CD14-positive monocyte (primary cell): ENCODE measurements at regions not wholly inside any gene's neighbourhood (a gene's known extent, or its start where the extent isn't known, plus 50 kb on each side); places are given as distances from the start of the nearest gene placed in this dataset.

ENCODE experiments used
- DNase-seq, 3 donors: peaks; one replicate each; pipeline ENCODE4 v3.0.0-alpha.2; 2011 to 2022
- H2AFZ ChIP-seq: 2 replicates; pipeline ENCODE4 v1.6.0; 2012; ENCODE audit warnings: mild to moderate bottlenecking, low read depth, low read length, inconsistent platforms; ENCODE audit not compliant: insufficient read depth, poor library complexity, severe bottlenecking
- H3K27ac ChIP-seq, 2 donors: 1 replicate in 1 of 2; 2 replicates in 1 of 2; pipeline ENCODE4 v1.5.1; 2012 to 2013; ENCODE audit warnings: low read length in 2 of 2, control low read depth in 1 of 2, inconsistent platforms in 1 of 2, low read depth in 1 of 2, mild to moderate bottlenecking in 1 of 2
- H3K27me3 ChIP-seq, 2 donors: one replicate each; pipeline versions ENCODE4 v1.6.0 to v1.6.1; 2011 to 2013; ENCODE audit warnings: low read length in 2 of 2; ENCODE audit not compliant: control insufficient read depth in 2 of 2, insufficient read depth in 2 of 2
- H3K36me3 ChIP-seq, 2 donors: replicated peaks in 1 of 2; 1 replicate in 1 of 2; 2 replicates in 1 of 2; pipeline versions ENCODE4 v1.5.1 to v1.6.1; 2012 to 2013; ENCODE audit warnings: low read length in 2 of 2, control low read depth in 1 of 2, inconsistent platforms in 1 of 2, mild to moderate bottlenecking in 1 of 2; ENCODE audit not compliant: insufficient read depth in 2 of 2, control insufficient read depth in 1 of 2
- H3K4me1 ChIP-seq, 2 donors: 1 replicate in 1 of 2; 2 replicates in 1 of 2; pipeline versions ENCODE4 v1.5.1 to v1.6.1; 2012 to 2013; ENCODE audit warnings: low read length in 2 of 2, control low read depth in 1 of 2, inconsistent platforms in 1 of 2, mild to moderate bottlenecking in 1 of 2, moderate library complexity in 1 of 2; ENCODE audit not compliant: insufficient read depth in 2 of 2, control insufficient read depth in 1 of 2
- H3K4me2 ChIP-seq: replicated peaks from 2 replicates; pipeline ENCODE3; 2012; ENCODE audit warnings: low read length, moderate library complexity, mild to moderate bottlenecking; ENCODE audit not compliant: poor library complexity, severe bottlenecking; ENCODE audit errors: extremely low read depth
- H3K4me3 ChIP-seq, 3 experiments: fragments of 200-600 bp in 1 of 3; sonication (generic) in 1 of 3; replicated peaks in 1 of 3; 1 replicate in 2 of 3; 2 replicates in 1 of 3; pipeline ENCODE4 v1.5.1; 2011 to 2013; ENCODE audit warnings: low read length in 3 of 3, mild to moderate bottlenecking in 3 of 3, control low read depth in 2 of 3, low read depth in 2 of 3, inconsistent platforms in 1 of 3, moderate library complexity in 1 of 3
- H3K79me2 ChIP-seq: 2 replicates; pipeline ENCODE4 v1.6.0; 2012; ENCODE audit warnings: mild to moderate bottlenecking, control low read depth, inconsistent platforms, low read length, moderate library complexity; ENCODE audit not compliant: insufficient read depth
- H3K9ac ChIP-seq: 2 replicates; pipeline ENCODE4 v1.6.0; 2017; ENCODE audit warnings: low read length, mild to moderate bottlenecking; ENCODE audit not compliant: insufficient read depth, poor library complexity, severe bottlenecking
- H3K9me3 ChIP-seq, 2 donors: replicated peaks in 1 of 2; 1 replicate in 1 of 2; 2 replicates in 1 of 2; pipeline versions ENCODE4 v1.5.1 to v1.6.1; 2012 to 2013; ENCODE audit warnings: low read length in 2 of 2, control low read depth in 1 of 2; ENCODE audit not compliant: control insufficient read depth in 1 of 2, insufficient read depth in 1 of 2
- H4K20me1 ChIP-seq: 2 replicates; pipeline ENCODE4 v1.6.0; 2012; ENCODE audit warnings: mild to moderate bottlenecking, low read length, control low read depth, moderate library complexity; ENCODE audit not compliant: insufficient read depth
- H3K27ac Mint-ChIP-seq, 7 donors: one replicate each; pipeline ENCODE4 v1.8.0; 2020; ENCODE audit warnings: mild to moderate bottlenecking in 7 of 7, mixed read lengths in 7 of 7, moderate library complexity in 6 of 7, inconsistent platforms in 2 of 7
- H3K27me3 Mint-ChIP-seq, 3 donors: one replicate each; pipeline ENCODE4 v1.8.0; 2021 to 2022; ENCODE audit warnings: low read depth in 3 of 3, mild to moderate bottlenecking in 3 of 3, mixed read lengths in 3 of 3, moderate library complexity in 3 of 3, inconsistent platforms in 1 of 3
- H3K36me3 Mint-ChIP-seq, 2 donors: one replicate each; pipeline ENCODE4 v1.8.0; 2020; ENCODE audit warnings: mixed read lengths in 2 of 2, inconsistent platforms in 1 of 2, mild to moderate bottlenecking in 1 of 2
- H3K4me1 Mint-ChIP-seq: one replicate; pipeline ENCODE4 v1.8.0; 2020; ENCODE audit warnings: mild to moderate bottlenecking, mixed read lengths
- H3K4me3 Mint-ChIP-seq, 2 donors: one replicate each; pipeline ENCODE4 v1.8.0; 2020; ENCODE audit warnings: mild to moderate bottlenecking in 2 of 2, mixed read lengths in 2 of 2, moderate library complexity in 1 of 2
- H3K9me3 Mint-ChIP-seq, 7 donors: one replicate each; pipeline ENCODE4 v1.8.0; 2020 to 2022; ENCODE audit warnings: mixed read lengths in 7 of 7, mild to moderate bottlenecking in 6 of 7, moderate library complexity in 6 of 7, inconsistent platforms in 2 of 7
- CTCF ChIP-seq: fragments of 200-600 bp; IDR thresholded peaks from one replicate; pipeline ENCODE4 v1.8.0; 2022; ENCODE audit warnings: antibody characterized with exemption, mild to moderate bottlenecking
- WGBS: methylation state at CpG from one replicate; pipeline ENCODE4 v1.1.5; 2013; ENCODE audit warnings: missing lambda C conversion rate; ENCODE audit not compliant: insufficient coverage; 5-methylcytosine and 5-hydroxymethylcytosine counted together
- intact Hi-C, 2 donors: fragments of 100-400 bp; cut with micrococcal nuclease; formaldehyde crosslinking; loops; one replicate each; pipeline versions ENCODE4 v1.15.0 to v1.15.1; 2023

GRCh38 chr2:109689973-109690372 is 75.8 kb downstream of the SOWAHC start:
- H3K27me3 ChIP-seq: no peaks in the 10 kb centered on the region
- H2AFZ ChIP-seq: no peak overlapping the region
- no peak overlapping the region for H3K4me2 ChIP-seq
- peaks cover 0 to 2% (median 0%) of the 10 kb centered on the region in 7 donors for H3K9me3 Mint-ChIP-seq
- H3K27me3 Mint-ChIP-seq: peaks cover 2 to 9% (median 6%) of the 10 kb centered on the region in 3 donors
- H3K4me1 Mint-ChIP-seq: no peaks in the 10 kb centered on the region
- intact Hi-C loops: no loop called here
- H3K36me3 ChIP-seq: no peaks in the 10 kb centered on the region
- no peaks in the 10 kb centered on the region for H3K9me3 ChIP-seq
- H3K9ac ChIP-seq: no peak overlapping the region
- TF ChIP-seq CTCF: no peak
- no peak overlapping the region for H3K4me3 ChIP-seq
- no peak overlapping the region for H3K27ac Mint-ChIP-seq
- whole genome bisulfite sequencing: 98% methylated on average over 7 of the region's 9 CpGs
- no peak for DNase-seq
- H3K27ac ChIP-seq: no peak overlapping the region
- H3K4me1 ChIP-seq: no peaks in the 10 kb centered on the region
- H3K79me2 ChIP-seq: no peaks in the 10 kb centered on the region
- H3K4me3 Mint-ChIP-seq: no peak overlapping the region
- no peaks in the 10 kb centered on the region for H3K36me3 Mint-ChIP-seq
- H4K20me1 ChIP-seq: no peaks in the 10 kb centered on the region

- H3K4me3 ChIP-seq: no peak overlapping the region
- H3K27me3 ChIP-seq: no peaks in the 10 kb centered on the region
- H2AFZ ChIP-seq: no peak overlapping the region
- Mint-ChIP-seq H3K9me3 (peaks cover 0 to 2% (median 0%) of the 10 kb centered on the region in 7 donors), H3K4me1 (no peaks in the 10 kb centered on the region), H3K36me3 (no peaks in the 10 kb centered on the region), H3K27me3 (peaks cover 5 to 9% (median 7%) of the 10 kb centered on the region in 3 donors), H3K27ac (no peak overlapping the region), H3K4me3 (no peak overlapping the region)
- no peaks in the 10 kb centered on the region for H3K36me3 ChIP-seq
- H3K4me1 ChIP-seq: no peaks in the 10 kb centered on the region
- no peaks in the 10 kb centered on the region for H3K9me3 ChIP-seq
- 71% methylated on average over 2 of the region's 6 CpGs for WGBS
- no peak for DNase-seq
- H3K27ac ChIP-seq: no peak overlapping the region
- intact Hi-C loops: no loop called here
- no peak overlapping the region for H3K9ac ChIP-seq
- no peak overlapping the region for H3K4me2 ChIP-seq
- H3K79me2 ChIP-seq: no peaks in the 10 kb centered on the region
- TF ChIP-seq CTCF: no peak
- H4K20me1 ChIP-seq: no peaks in the 10 kb centered on the region
Observed at GRCh38 chr2:109690457-109690821, 76.3 kb downstream of the SOWAHC start.
